K562 (cell line): ENCODE measurements at regions not wholly inside any gene's neighbourhood (a gene's known extent, or its start where the extent isn't known, plus 50 kb on each side); places are given as distances from the start of the nearest gene placed in this dataset.

Source experiments
- ATAC-seq: fragments of 200-7000 bp; cut with Tn5 transposase; 3 replicates; pipeline ENCODE4 v1.9.1; 2020; ENCODE audit warnings: moderate library complexity
- BruUV-seq: library from RNA; stranded (reverse); fragments of 400-500 nt; replicated peaks from 2 replicates; lab custom pipeline; 2021; lab: Mats Ljungman, UMichigan
- CTCF ChIA-PET: fragments of 300-600 bp; formaldehyde crosslinking; extraction: SDS; loops from one replicate; lab custom pipeline; 2021; ENCODE audit warnings: low intra/inter-chr PET ratio; lab: Yijun Ruan, JAX
- POLR2A ChIA-PET: fragments of 300-600, 350-650 bp; sonication (Branson Sonifier 250); formaldehyde crosslinking; extraction: SDS; loops from one replicate; lab custom pipeline; 2021; ENCODE audit warnings: antibody characterized with exemption, inconsistent platforms; lab: Yijun Ruan, JAX
- DNase-seq, 4 experiments: peaks; one replicate each; pipeline versions ENCODE4 v3.0.0 to v3.0.0-alpha.2; 2011 to 2018; ENCODE audit warnings: low spot score in 3 of 4, mixed read lengths in 3 of 4; ENCODE audit errors: extremely low read depth in 1 of 4
- FAIRE-seq: peaks from 2 replicates; lab custom pipeline; 2011; peaks lifted over from hg19 to GRCh38; lab: Jason Lieb, UNC
- H2AFZ ChIP-seq: 2 replicates; pipeline ENCODE4 v1.6.0; 2011; ENCODE audit warnings: low read depth, low read length, control low read depth, inconsistent platforms
- H3K27ac ChIP-seq: fragments of 200-600 bp; 3 replicates; pipeline ENCODE4 v1.8.0; 2011; ENCODE audit warnings: low read depth, mild to moderate bottlenecking, control low read depth, inconsistent platforms, low read length, moderate library complexity, mixed read lengths; ENCODE audit errors: extremely low read depth
- H3K27me3 ChIP-seq, 2 experiments: fragments of 300-600 bp in 1 of 2; 2 replicates in 1 of 2; 3 replicates in 1 of 2; pipeline versions ENCODE4 v1.6.0 to v1.8.0; 2011; ENCODE audit warnings: inconsistent platforms in 2 of 2, low read length in 2 of 2, mild to moderate bottlenecking in 1 of 2, mixed read lengths in 1 of 2, moderate library complexity in 1 of 2; ENCODE audit not compliant: control insufficient read depth in 2 of 2, insufficient read depth in 2 of 2
- H3K36me3 ChIP-seq: fragments of 300-600 bp; 3 replicates; pipeline ENCODE4 v1.8.0; 2011; ENCODE audit warnings: mild to moderate bottlenecking, low read length, inconsistent platforms; ENCODE audit not compliant: control insufficient read depth, insufficient read depth
- H3K4me1 ChIP-seq, 2 experiments: fragments of 200-600 bp in 1 of 2; replicated peaks in 1 of 2; 2 replicates in 1 of 2; 3 replicates in 1 of 2; pipeline versions ENCODE4 v1.5.1 to v1.8.0; 2011; ENCODE audit warnings: inconsistent platforms in 2 of 2, low read length in 2 of 2, mild to moderate bottlenecking in 1 of 2, mixed read lengths in 1 of 2, moderate library complexity in 1 of 2; ENCODE audit not compliant: control insufficient read depth in 2 of 2, insufficient read depth in 2 of 2
- H3K4me2 ChIP-seq: 2 replicates; pipeline ENCODE4 v1.6.1; 2011; ENCODE audit warnings: low read length, control low read depth, inconsistent platforms, mixed read lengths; ENCODE audit not compliant: insufficient read depth
- H3K4me3 ChIP-seq: fragments of 200-600 bp; sonication (generic), shearing (Covaris generic); 2 replicates; pipeline ENCODE4 v1.5.1; 2016; ENCODE audit warnings: control low read depth, inconsistent platforms
- H3K79me2 ChIP-seq: fragments of 200-600 bp; 3 replicates; pipeline ENCODE4 v1.8.0; 2011; ENCODE audit warnings: low read length, inconsistent platforms; ENCODE audit not compliant: control insufficient read depth, insufficient read depth
- H3K9ac ChIP-seq, 2 experiments: 2 replicates each; pipeline versions ENCODE4 v1.6.0 to v1.6.1; 2011; ENCODE audit warnings: low read depth in 2 of 2, low read length in 2 of 2, control low read depth in 1 of 2, inconsistent platforms in 1 of 2, mild to moderate bottlenecking in 1 of 2, mixed read lengths in 1 of 2; ENCODE audit not compliant: insufficient read depth in 1 of 2
- H3K9me1 ChIP-seq: one replicate; pipeline ENCODE4 v1.6.0; 2011; ENCODE audit warnings: inconsistent platforms, mild to moderate bottlenecking, low read length, moderate library complexity; ENCODE audit not compliant: control insufficient read depth, insufficient read depth
- H3K9me3 ChIP-seq: replicated peaks from 2 replicates; pipeline ENCODE4 v1.5.1; 2011; ENCODE audit warnings: low read depth, low read length, inconsistent platforms; ENCODE audit not compliant: control insufficient read depth, insufficient read depth
- H4K20me1 ChIP-seq: replicated peaks from 2 replicates; pipeline ENCODE4 v1.6.1; 2011; ENCODE audit warnings: low read length, inconsistent platforms, mixed read lengths; ENCODE audit not compliant: control insufficient read depth, insufficient read depth
- ARID3B ChIP-seq: fragments of 250-450 bp; sonication (Bioruptor Pico); IDR thresholded peaks from 2 replicates; pipeline ENCODE4 v1.4.0; 2020; ENCODE audit warnings: borderline replicate concordance
- DDX20 ChIP-seq: fragments of 450-650 bp; IDR thresholded peaks from 2 replicates; pipeline ENCODE4 v1.6.1; 2016; ENCODE audit warnings: missing genetic modification characterization, low read depth, mild to moderate bottlenecking, missing compliant biosample characterization, moderate library complexity
- FOXJ3 ChIP-seq: sonication (generic); formaldehyde crosslinking; IDR thresholded peaks from 2 replicates; pipeline ENCODE4 v1.4.0; 2020; ENCODE audit warnings: mild to moderate bottlenecking, missing genetic modification reagents
- HDAC2 ChIP-seq: fragments of 450-650 bp; IDR thresholded peaks from 2 replicates; pipeline ENCODE4 v1.6.1; 2016; ENCODE audit warnings: mild to moderate bottlenecking
- KLF6 ChIP-seq: fragments of 250-450 bp; sonication (Bioruptor Pico); IDR thresholded peaks from 2 replicates; pipeline ENCODE4 v1.4.0; 2020; ENCODE audit warnings: mild to moderate bottlenecking, moderate library complexity, borderline replicate concordance
- MAFK ChIP-seq: IDR thresholded peaks from 2 replicates; pipeline ENCODE4 v1.6.1; 2011; ENCODE audit warnings: low read length, improper control_type of control experiment
- NCOA4 ChIP-seq: fragments of 450-650 bp; IDR thresholded peaks from 2 replicates; pipeline ENCODE4 v1.6.1; 2018; ENCODE audit warnings: mild to moderate bottlenecking; ENCODE audit not compliant: partially characterized antibody
- POLR3A ChIP-seq: IDR thresholded peaks from 2 replicates; pipeline ENCODE4 v1.6.1; 2011; ENCODE audit warnings: borderline replicate concordance, mild to moderate bottlenecking, moderate library complexity; ENCODE audit not compliant: insufficient read length, insufficient read depth; ENCODE audit errors: extremely low read depth
- PTBP1 ChIP-seq: fragments of 200-400 bp; formaldehyde crosslinking; IDR thresholded peaks from 2 replicates; pipeline ENCODE4 v1.6.1; 2017; ENCODE audit warnings: low read depth, low read length
- SMARCA5 ChIP-seq: fragments of 450-650 bp; IDR thresholded peaks from 2 replicates; pipeline ENCODE4 v1.6.1; 2016
- TOE1 ChIP-seq, 2 experiments: fragments of 450-650 bp in 1 of 2; sonication (generic) in 1 of 2; formaldehyde crosslinking in 1 of 2; IDR thresholded peaks; 2 replicates each; pipeline versions ENCODE4 v1.7.1 to v1.8.0; 2016 to 2022; ENCODE audit warnings: borderline replicate concordance in 2 of 2, mild to moderate bottlenecking in 2 of 2, antibody characterized with exemption in 1 of 2, inconsistent platforms in 1 of 2, low read depth in 1 of 2, missing genetic modification reagents in 1 of 2, moderate library complexity in 1 of 2
- U2AF1 ChIP-seq: fragments of 200-400 bp; formaldehyde crosslinking; optimal IDR thresholded peaks from 2 replicates; pipeline ENCODE3; 2017; ENCODE audit warnings: mild to moderate bottlenecking, low read depth, low read length, moderate library complexity
- ZNF354B ChIP-seq: fragments of 250-450 bp; sonication (Bioruptor Pico); IDR thresholded peaks from 2 replicates; pipeline ENCODE4 v1.4.0; 2020
- ZNF407 ChIP-seq: fragments of 450-650 bp; IDR thresholded peaks from 2 replicates; pipeline ENCODE4 v1.6.1; 2016; ENCODE audit warnings: low read depth
- WGBS: fragments of 100-300 bp; shearing (Covaris generic); methylation state at CpG from one replicate; pipeline ENCODE4 v1.1.6; 2016; ENCODE audit warnings: low coverage, mixed read lengths; ENCODE audit not compliant: insufficient coverage; ENCODE audit errors: missing lambda C conversion rate; 5-methylcytosine and 5-hydroxymethylcytosine counted together
- in situ Hi-C: fragments of 300-500 bp; cut with MboI; formaldehyde crosslinking; loops from 4 replicates; pipeline ENCODE4 v1.15.0; 2018; ENCODE audit warnings: inconsistent platforms, mixed read lengths
- intact Hi-C: fragments of 100-400 bp; cut with micrococcal nuclease; formaldehyde crosslinking; loops from 2 replicates; pipeline ENCODE4 v1.14.2; 2022

- Histone ChIP-seq H3K9me3 (no peaks in the 10 kb centered on the region), H3K27me3 (no peaks in the 10 kb centered on the region), H3K36me3 (no peaks in the 10 kb centered on the region), H3K4me2 (no peak overlapping the region), H3K79me2 (no peaks in the 10 kb centered on the region), H3K9ac (no peak overlapping the region), H3K4me3 (no peak overlapping the region), H3K9me1 (no peaks in the 10 kb centered on the region), H2AFZ (no peak overlapping the region), H3K27ac (no peak overlapping the region), H3K4me1 (no peaks in the 10 kb centered on the region), H4K20me1 (no peaks in the 10 kb centered on the region)
- ATAC-seq = no peak
- no TSS peak for BruUV-seq
- intact Hi-C loops = no loop called here
- 0% methylated on average over 1 of the region's 2 CpGs for WGBS
- DNase-seq = no peak
- no peak for FAIRE-seq
- ChIA-PET CTCF (no interaction called here), POLR2A (no interaction called here)
- in situ Hi-C loops = no loop called here
- TF ChIP-seq FOXJ3 (CRISPR knock-in tag) (no peak), PTBP1 (no peak), ARID3B (CRISPR knock-in tag) (no peak), POLR3A (no peak), ZNF407 (no peak), U2AF1 (no peak), NCOA4 (no peak), ZNF354B (CRISPR knock-in tag) (no peak), MAFK (no peak), HDAC2 (no peak), SMARCA5 (no peak), TOE1 (IDR thresholded peaks at IDR 0.05; ENCODE audit: borderline replicate concordance) (no peak), TOE1 (CRISPR knock-in tag; IDR thresholded peaks at IDR 0.05; ENCODE audit: borderline replicate concordance, low read depth) (no peak), DDX20 (tag) (no peak), KLF6 (CRISPR knock-in tag) (no peak)
Observed at GRCh38 chrX:10685923-10686595, 65.7 kb upstream of the MID1 start.
